Trophoblast cell (in vitro differentiated cells and primary cell): ENCODE measurements at regions not wholly inside any gene's neighbourhood (a gene's known extent, or its start where the extent isn't known, plus 50 kb on each side); places are given as distances from the start of the nearest gene placed in this dataset.

Experiments used
- DNase-seq, 2 donors: peaks; one replicate each; pipeline ENCODE4 v3.0.0-alpha.2; 2016
- H2AFZ ChIP-seq: 2 replicates; pipeline ENCODE4 v1.6.1; 2013; ENCODE audit warnings: low read length, moderate library complexity, mild to moderate bottlenecking; ENCODE audit not compliant: insufficient read depth, poor library complexity
- H2AK5ac ChIP-seq: 2 replicates; pipeline ENCODE4 v1.6.1; 2013; ENCODE audit warnings: mild to moderate bottlenecking, low read length
- H2BK120ac ChIP-seq: 2 replicates; pipeline ENCODE4 v1.6.1; 2013; ENCODE audit warnings: low read length, mild to moderate bottlenecking, moderate library complexity; ENCODE audit not compliant: insufficient read depth, poor library complexity
- H2BK12ac ChIP-seq: 2 replicates; pipeline ENCODE4 v1.6.1; 2013; ENCODE audit warnings: mild to moderate bottlenecking, low read length, moderate library complexity
- H2BK5ac ChIP-seq: 2 replicates; pipeline ENCODE4 v1.6.1; 2013; ENCODE audit warnings: low read length, low read depth, moderate library complexity, mild to moderate bottlenecking; ENCODE audit not compliant: poor library complexity
- H3K14ac ChIP-seq: 2 replicates; pipeline ENCODE4 v1.6.1; 2013; ENCODE audit warnings: mild to moderate bottlenecking, low read length
- H3K18ac ChIP-seq: 2 replicates; pipeline ENCODE4 v1.6.1; 2013; ENCODE audit warnings: mild to moderate bottlenecking, low read length
- H3K23ac ChIP-seq: 2 replicates; pipeline ENCODE4 v1.6.1; 2013; ENCODE audit warnings: low read length
- H3K27ac ChIP-seq: 2 replicates; pipeline ENCODE4 v1.5.1; 2013; ENCODE audit warnings: low read depth, mild to moderate bottlenecking, inconsistent platforms, low read length, moderate library complexity
- H3K27me3 ChIP-seq: 2 replicates; pipeline ENCODE4 v1.6.1; 2013; ENCODE audit warnings: inconsistent platforms, mild to moderate bottlenecking, low read length, moderate library complexity; ENCODE audit not compliant: insufficient read depth
- H3K36me3 ChIP-seq, 2 experiments: 1 replicate in 1 of 2; 2 replicates in 1 of 2; pipeline ENCODE4 v1.6.1; 2013; ENCODE audit warnings: low read length in 2 of 2, mild to moderate bottlenecking in 2 of 2, moderate library complexity in 1 of 2; ENCODE audit not compliant: insufficient read depth in 2 of 2, control insufficient read depth in 1 of 2
- H3K4ac ChIP-seq: 2 replicates; pipeline ENCODE4 v1.6.1; 2013; ENCODE audit warnings: low read depth, mild to moderate bottlenecking, low read length, moderate library complexity
- H3K4me1 ChIP-seq, 2 experiments: 1 replicate in 1 of 2; 2 replicates in 1 of 2; pipeline ENCODE4 v1.6.1; 2013; ENCODE audit warnings: low read length in 2 of 2, mild to moderate bottlenecking in 2 of 2, moderate library complexity in 1 of 2; ENCODE audit not compliant: insufficient read depth in 2 of 2, control insufficient read depth in 1 of 2
- H3K4me2 ChIP-seq: 2 replicates; pipeline ENCODE4 v1.6.1; 2013; ENCODE audit warnings: inconsistent platforms, mild to moderate bottlenecking, low read length, moderate library complexity
- H3K4me3 ChIP-seq: 2 replicates; pipeline ENCODE4 v1.5.1; 2013; ENCODE audit warnings: mild to moderate bottlenecking, low read depth, low read length, inconsistent platforms
- H3K79me1 ChIP-seq: one replicate; pipeline ENCODE4 v1.6.1; 2013; ENCODE audit warnings: low read length
- H3K79me2 ChIP-seq: 2 replicates; pipeline ENCODE4 v1.6.1; 2013; ENCODE audit warnings: low read length, mild to moderate bottlenecking; ENCODE audit not compliant: control insufficient read depth, insufficient read depth, poor library complexity
- H3K9ac ChIP-seq: 2 replicates; pipeline ENCODE4 v1.6.1; 2013; ENCODE audit warnings: mild to moderate bottlenecking, low read length
- H3K9me3 ChIP-seq: 2 replicates; pipeline ENCODE4 v1.6.1; 2013; ENCODE audit warnings: low read depth, mild to moderate bottlenecking, control low read depth, inconsistent platforms, low read length; ENCODE audit not compliant: insufficient read depth
- H4K12ac ChIP-seq: 2 replicates; pipeline ENCODE4 v1.6.1; 2013; ENCODE audit warnings: low read depth, mild to moderate bottlenecking, low read length, moderate library complexity
- H4K8ac ChIP-seq: 2 replicates; pipeline ENCODE4 v1.6.1; 2013; ENCODE audit warnings: low read depth, mild to moderate bottlenecking, low read length, moderate library complexity
- H4K91ac ChIP-seq: one replicate; pipeline ENCODE4 v1.6.1; 2013; ENCODE audit warnings: low read depth, mild to moderate bottlenecking, low read length, moderate library complexity
- WGBS: extraction: QIAGEN DNeasy Blood & Tissue Kit; methylation state at CpG from one replicate; pipeline ENCODE4 v1.1.7; 2013; ENCODE audit warnings: missing lambda C conversion rate; ENCODE audit not compliant: insufficient read length, insufficient coverage; ENCODE audit errors: extremely low coverage; 5-methylcytosine and 5-hydroxymethylcytosine counted together

- H2BK12ac ChIP-seq = no peak overlapping the region
- no peaks in the 10 kb centered on the region for H3K79me1 ChIP-seq
- H3K4me2 ChIP-seq = no peak overlapping the region
- no peak overlapping the region for H3K9ac ChIP-seq
- no peak overlapping the region for H2BK120ac ChIP-seq
- H3K4me1 ChIP-seq = no peaks in the 10 kb centered on the region
- no peak overlapping the region for H3K4ac ChIP-seq
- no peak overlapping the region for H2AK5ac ChIP-seq
- H3K79me2 ChIP-seq = no peaks in the 10 kb centered on the region
- H3K27me3 ChIP-seq = no peaks in the 10 kb centered on the region
- peaks cover 4% of the 10 kb centered on the region for H3K9me3 ChIP-seq
- H2AFZ ChIP-seq = no peak overlapping the region
- H4K8ac ChIP-seq = no peak overlapping the region
- no peak overlapping the region for H3K14ac ChIP-seq
- no peak for DNase-seq
- no peak overlapping the region for H2BK5ac ChIP-seq
- H3K27ac ChIP-seq = no peak overlapping the region
- H4K91ac ChIP-seq = no peak overlapping the region
- no peak overlapping the region for H4K12ac ChIP-seq
- WGBS = no CpG with 5 or more reads among the region's 5 CpGs
- H3K36me3 ChIP-seq = no peaks in the 10 kb centered on the region
- no peak overlapping the region for H3K23ac ChIP-seq
- H3K18ac ChIP-seq = no peak overlapping the region
- no peak overlapping the region for H3K4me3 ChIP-seq
Measured at GRCh38 chr1:29500651-29501050, 264.3 kb downstream of the PTPRU start.

- WGBS = no CpG with 5 or more reads among the region's 9 CpGs
- Histone ChIP-seq H3K4me2 (no peak overlapping the region), H4K12ac (no peak overlapping the region), H3K18ac (no peak overlapping the region), H3K4me3 (no peak overlapping the region), H3K9ac (no peak overlapping the region), H2BK12ac (no peak overlapping the region), H3K36me3 (no peaks in the 10 kb centered on the region), H4K8ac (no peak overlapping the region), H4K91ac (no peak overlapping the region), H3K4me1 (no peaks in the 10 kb centered on the region), H3K4ac (no peak overlapping the region), H2AFZ (no peak overlapping the region), H3K79me1 (no peaks in the 10 kb centered on the region), H3K27ac (no peak overlapping the region), H2BK5ac (no peak overlapping the region), H3K27me3 (no peaks in the 10 kb centered on the region), H2AK5ac (no peak overlapping the region), H3K79me2 (no peaks in the 10 kb centered on the region), H3K9me3 (peaks cover 4% of the 10 kb centered on the region), H2BK120ac (no peak overlapping the region), H3K23ac (no peak overlapping the region), H3K14ac (no peak overlapping the region)
- no peak for DNase-seq
Measured at GRCh38 chr1:29500041-29500440, 263.7 kb downstream of the PTPRU start.

GRCh38 chr1:29499104-29499650 is 262.9 kb downstream of the PTPRU start:
- Histone ChIP-seq H3K27ac (no peak overlapping the region), H2BK12ac (no peak overlapping the region), H3K4ac (no peak overlapping the region), H3K79me2 (no peaks in the 10 kb centered on the region), H3K4me3 (no peak overlapping the region), H3K9me3 (peaks cover 4% of the 10 kb centered on the region), H3K14ac (no peak overlapping the region), H2BK120ac (no peak overlapping the region), H3K36me3 (no peaks in the 10 kb centered on the region), H4K91ac (no peak overlapping the region), H2AFZ (no peak overlapping the region), H3K27me3 (no peaks in the 10 kb centered on the region), H3K79me1 (no peaks in the 10 kb centered on the region), H2BK5ac (no peak overlapping the region), H4K8ac (no peak overlapping the region), H3K9ac (no peak overlapping the region), H2AK5ac (no peak overlapping the region), H3K23ac (no peak overlapping the region), H3K4me2 (no peak overlapping the region), H3K4me1 (no peaks in the 10 kb centered on the region), H3K18ac (no peak overlapping the region), H4K12ac (no peak overlapping the region)
- no peak for DNase-seq
- WGBS = no CpG with 5 or more reads among the region's 9 CpGs

- H2BK5ac ChIP-seq = no peak overlapping the region
- H3K27ac ChIP-seq = no peak overlapping the region
- H4K8ac ChIP-seq = no peak overlapping the region
- H2AFZ ChIP-seq = no peak overlapping the region
- H3K79me2 ChIP-seq = no peaks in the 10 kb centered on the region
- no peak overlapping the region for H3K18ac ChIP-seq
- H4K12ac ChIP-seq = no peak overlapping the region
- no peaks in the 10 kb centered on the region for H3K36me3 ChIP-seq
- peaks cover 4% of the 10 kb centered on the region for H3K9me3 ChIP-seq
- no peak overlapping the region for H3K4ac ChIP-seq
- no peak overlapping the region for H3K14ac ChIP-seq
- no peak overlapping the region for H4K91ac ChIP-seq
- no peak overlapping the region for H2BK120ac ChIP-seq
- H2AK5ac ChIP-seq = no peak overlapping the region
- no peak overlapping the region for H3K23ac ChIP-seq
- no peaks in the 10 kb centered on the region for H3K4me1 ChIP-seq
- H3K27me3 ChIP-seq = no peaks in the 10 kb centered on the region
- no peak overlapping the region for H2BK12ac ChIP-seq
- no peak for DNase-seq
- no peak overlapping the region for H3K4me3 ChIP-seq
- H3K9ac ChIP-seq = no peak overlapping the region
- H3K79me1 ChIP-seq = no peaks in the 10 kb centered on the region
- WGBS = no CpG with 5 or more reads among the region's 14 CpGs
- H3K4me2 ChIP-seq = no peak overlapping the region
Measured at GRCh38 chr1:29498126-29499103, 262.1 kb downstream of the PTPRU start.
